Lower leg skin (tissue), 4 donors: ENCODE measurements at regions not wholly inside any gene's neighbourhood (a gene's known extent, or its start where the extent isn't known, plus 50 kb on each side); places are given as distances from the start of the nearest gene placed in this dataset.

ENCODE experiments used
- DNase-seq, 2 donors: peaks; one replicate each; pipeline ENCODE4 v3.0.0-alpha.2; 2019; ENCODE audit warnings: low spot score in 2 of 2
- H3K4me3 ChIP-seq: fragments of 200-600 bp; sonication (generic); 2 replicates; pipeline ENCODE4 v1.5.1; 2017; ENCODE audit warnings: mild to moderate bottlenecking, low read depth; ENCODE audit not compliant: poor library complexity, severe bottlenecking
- POLR2A ChIP-seq, 2 donors: fragments of 450-650 bp; IDR thresholded peaks; one replicate each; pipeline ENCODE4 v1.6.1; 2016 to 2017; ENCODE audit warnings: antibody characterized with exemption in 2 of 2, mild to moderate bottlenecking in 1 of 2, moderate library complexity in 1 of 2
- WGBS, 2 donors: methylation state at CpG; one replicate each; pipeline ENCODE4 v1.1.5; 2018; 5-methylcytosine and 5-hydroxymethylcytosine counted together
- intact Hi-C: fragments of 100-400 bp; cut with DNase I; formaldehyde crosslinking; loops from one replicate; pipeline ENCODE4 v1.15.0; 2023; ENCODE audit warnings: low total_unique reads
- TF ChIP-seq, protein P1 (sequence below), 3 donors: fragments of 450-650 bp; IDR thresholded peaks; one replicate each; pipeline ENCODE4 v1.5.1; 2016; ENCODE audit warnings: antibody characterized with exemption in 3 of 3, mild to moderate bottlenecking in 3 of 3, moderate library complexity in 2 of 3

DNA sequence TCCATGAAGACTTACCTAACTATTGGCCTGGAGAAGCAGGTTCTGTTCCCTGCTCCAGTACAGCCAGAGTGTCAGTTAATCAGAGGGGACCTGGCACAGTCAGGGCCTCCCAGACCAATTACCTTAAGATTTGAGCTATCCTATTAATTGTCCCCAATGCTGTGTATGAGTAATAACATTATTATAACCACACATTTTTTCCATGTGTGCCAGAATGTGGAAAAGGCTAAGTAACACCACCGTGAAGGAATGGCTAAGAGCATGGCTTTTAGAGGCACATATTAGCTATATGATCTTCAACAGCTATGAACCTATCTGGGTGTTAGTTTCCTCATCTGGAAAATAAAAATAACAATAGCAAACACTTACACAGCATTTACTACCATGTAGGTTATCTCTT, 111.1 kb upstream of the RAP1B start:
- DNase-seq: no peak
- H3K4me3 ChIP-seq: no peak overlapping the region
- WGBS, 2 donors: 64 to 78% methylated on average over 1 of the region's 1 CpG
- intact Hi-C loops: no loop called here
- TF ChIP-seq, protein P1, sequence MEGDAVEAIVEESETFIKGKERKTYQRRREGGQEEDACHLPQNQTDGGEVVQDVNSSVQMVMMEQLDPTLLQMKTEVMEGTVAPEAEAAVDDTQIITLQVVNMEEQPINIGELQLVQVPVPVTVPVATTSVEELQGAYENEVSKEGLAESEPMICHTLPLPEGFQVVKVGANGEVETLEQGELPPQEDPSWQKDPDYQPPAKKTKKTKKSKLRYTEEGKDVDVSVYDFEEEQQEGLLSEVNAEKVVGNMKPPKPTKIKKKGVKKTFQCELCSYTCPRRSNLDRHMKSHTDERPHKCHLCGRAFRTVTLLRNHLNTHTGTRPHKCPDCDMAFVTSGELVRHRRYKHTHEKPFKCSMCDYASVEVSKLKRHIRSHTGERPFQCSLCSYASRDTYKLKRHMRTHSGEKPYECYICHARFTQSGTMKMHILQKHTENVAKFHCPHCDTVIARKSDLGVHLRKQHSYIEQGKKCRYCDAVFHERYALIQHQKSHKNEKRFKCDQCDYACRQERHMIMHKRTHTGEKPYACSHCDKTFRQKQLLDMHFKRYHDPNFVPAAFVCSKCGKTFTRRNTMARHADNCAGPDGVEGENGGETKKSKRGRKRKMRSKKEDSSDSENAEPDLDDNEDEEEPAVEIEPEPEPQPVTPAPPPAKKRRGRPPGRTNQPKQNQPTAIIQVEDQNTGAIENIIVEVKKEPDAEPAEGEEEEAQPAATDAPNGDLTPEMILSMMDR (IDR thresholded peaks at IDR 0.05): no peak
- no peak for TF ChIP-seq POLR2A (IDR thresholded peaks at IDR 0.05)

DNA sequence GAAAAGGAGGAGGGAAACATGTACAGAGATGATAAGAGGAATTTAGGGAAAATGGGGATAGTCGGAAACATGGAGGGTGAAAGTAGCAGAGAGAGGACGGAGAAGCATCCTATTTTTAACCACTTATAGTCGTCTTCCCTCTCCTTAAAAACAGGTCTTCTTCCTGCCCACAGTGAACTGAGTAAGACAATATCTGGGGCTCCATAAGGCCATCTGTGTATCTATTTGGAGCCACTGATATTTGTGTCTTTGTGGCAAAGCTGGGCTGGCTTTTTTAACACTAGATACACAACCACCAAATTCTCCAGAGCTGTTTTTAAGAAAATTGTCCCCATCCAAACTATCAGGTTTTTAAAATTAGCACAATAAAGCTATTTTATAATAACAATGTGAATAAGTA, 109.5 kb upstream of the RAP1B start:
- intact Hi-C loops: no loop called here
- 66 to 67% methylated on average over 3 of the region's 3 CpGs for WGBS, 2 donors
- no peak for TF ChIP-seq POLR2A (IDR thresholded peaks at IDR 0.05)
- TF ChIP-seq, protein P1 (IDR thresholded peaks at IDR 0.05): no peak
- H3K4me3 ChIP-seq: no peak overlapping the region
- no peak for DNase-seq

DNA sequence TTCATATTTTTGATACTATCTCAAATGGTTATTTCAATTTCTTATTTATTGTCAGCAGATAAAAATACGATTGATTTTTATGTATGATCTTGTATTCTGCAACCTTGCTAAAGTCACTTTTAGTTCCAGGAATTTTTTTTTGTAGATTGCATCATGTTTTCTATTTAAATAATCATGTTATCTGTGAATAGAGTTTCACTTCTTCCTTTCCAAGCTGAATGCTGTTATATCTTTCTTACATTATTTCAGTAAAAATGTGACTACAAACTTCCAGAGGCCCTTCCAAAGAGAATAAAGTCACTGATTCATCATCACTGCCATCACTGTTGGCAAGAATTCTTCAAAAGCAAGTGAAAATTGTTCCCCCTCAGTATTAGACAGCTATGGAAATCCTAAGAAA, 104.7 kb upstream of the RAP1B start:
- WGBS, 2 donors: 41 to 75% methylated on average over 1 of the region's 1 CpG
- intact Hi-C loops: no loop called here
- DNase-seq: no peak
- H3K4me3 ChIP-seq: no peak overlapping the region
- TF ChIP-seq, protein P1 (IDR thresholded peaks at IDR 0.05): no peak

GRCh38 chr12:68506619-68507018, 104.1 kb upstream of the RAP1B start:
- intact Hi-C loops: no loop called here
- TF ChIP-seq POLR2A (IDR thresholded peaks at IDR 0.05): no peak
- TF ChIP-seq, protein P1 (IDR thresholded peaks at IDR 0.05): no peak
- 88 to 96% methylated on average over 4 of the region's 4 CpGs for WGBS, 2 donors
- H3K4me3 ChIP-seq: no peak overlapping the region
- DNase-seq: no peak

GRCh38 chr12:68507657-68508056, 103.0 kb upstream of the RAP1B start:
- WGBS, 2 donors: 89 to 94% methylated on average over 3 of the region's 3 CpGs
- no peak for DNase-seq
- H3K4me3 ChIP-seq: no peak overlapping the region
- TF ChIP-seq, protein P1 (IDR thresholded peaks at IDR 0.05): no peak
- TF ChIP-seq POLR2A (IDR thresholded peaks at IDR 0.05): no peak
- intact Hi-C loops: no loop called here

DNA sequence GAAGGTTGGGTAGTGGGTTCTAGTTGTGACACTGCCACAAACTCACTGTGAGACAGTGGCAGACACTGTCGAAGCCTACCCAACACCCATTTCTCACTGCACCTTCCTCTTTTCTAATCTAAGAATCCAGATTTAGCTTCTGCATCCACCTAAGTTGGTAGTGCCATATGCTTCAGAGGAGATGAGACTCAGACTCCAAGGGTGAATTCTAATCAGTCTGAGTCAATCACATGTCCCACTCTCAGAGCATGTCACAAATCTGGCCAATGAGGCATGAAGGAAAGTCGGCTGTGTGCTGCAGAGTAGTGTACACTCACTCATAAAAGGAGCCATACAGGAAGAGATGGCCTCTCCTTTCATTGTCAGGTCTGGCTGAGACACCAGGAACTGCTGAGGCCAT, 102.1 kb upstream of the RAP1B start:
- no peak for DNase-seq
- no peak overlapping the region for H3K4me3 ChIP-seq
- TF ChIP-seq, protein P1 (IDR thresholded peaks at IDR 0.05): no peak
- no peak for TF ChIP-seq POLR2A (IDR thresholded peaks at IDR 0.05)
- intact Hi-C loops: no loop called here
- 85 to 88% methylated on average over 2 of the region's 2 CpGs for WGBS, 2 donors
